ENCODE measurements at regions not wholly inside any gene's neighbourhood (a gene's known extent, or its start where the extent isn't known, plus 50 kb on each side); places are given as distances from the start of the nearest gene placed in this dataset.

GRCh38 chr16:19968891-19969683, 84.4 kb upstream of the GPRC5B start:
- 59% methylated on average over 8 of the region's 8 CpGs for WGBS
- Histone ChIP-seq H3K9me3 (ENCODE audit: control insufficient read depth in 4 of 4, low read length in 3 of 4) (peaks cover 0 to 4% (median under 1%) of the 10 kb centered on the region in 4 donors), H3K9ac (ENCODE audit: low read depth in 1 of 2, low read length in 2 of 2) (no peak overlapping the region), H3K4me3 (ENCODE audit: low read depth in 1 of 3, low read length in 3 of 3) (no peak overlapping the region), H3K4me1 (ENCODE audit: control insufficient read depth in 4 of 4, insufficient read depth in 4 of 4, low read length in 3 of 4) (no peaks in the 10 kb centered on the region), H3K27me3 (ENCODE audit: control insufficient read depth in 4 of 4, insufficient read depth in 4 of 4, low read length in 3 of 4) (no peaks in the 10 kb centered on the region), H3K36me3 (ENCODE audit: control insufficient read depth in 4 of 4, insufficient read depth in 3 of 4, low read depth in 1 of 4, low read length in 3 of 4) (no peaks in the 10 kb centered on the region), H3K27ac (ENCODE audit: low read depth in 1 of 2, low read length in 2 of 2) (no peak overlapping the region)
- TF ChIP-seq YY1 (IDR thresholded peaks at IDR 0.05) (no peak), ATF3 (IDR thresholded peaks at IDR 0.05) (no peak), HNF4G (IDR thresholded peaks at IDR 0.05) (no peak), TAF1 (conservative IDR thresholded peaks at IDR 0.05) (no peak), HNF4A (conservative IDR thresholded peaks at IDR 0.05) (no peak), JUND (IDR thresholded peaks at IDR 0.05) (no peak), FOXA1 (IDR thresholded peaks at IDR 0.05) (no peak), GABPA (IDR thresholded peaks at IDR 0.05 in 1 of 2, conservative IDR thresholded peaks at IDR 0.05 in 1 of 2) (no peak), EGR1 (IDR thresholded peaks at IDR 0.05; ENCODE audit: low read depth in 2 of 2) (no peak)
- TF ChIP-seq, protein P1, sequence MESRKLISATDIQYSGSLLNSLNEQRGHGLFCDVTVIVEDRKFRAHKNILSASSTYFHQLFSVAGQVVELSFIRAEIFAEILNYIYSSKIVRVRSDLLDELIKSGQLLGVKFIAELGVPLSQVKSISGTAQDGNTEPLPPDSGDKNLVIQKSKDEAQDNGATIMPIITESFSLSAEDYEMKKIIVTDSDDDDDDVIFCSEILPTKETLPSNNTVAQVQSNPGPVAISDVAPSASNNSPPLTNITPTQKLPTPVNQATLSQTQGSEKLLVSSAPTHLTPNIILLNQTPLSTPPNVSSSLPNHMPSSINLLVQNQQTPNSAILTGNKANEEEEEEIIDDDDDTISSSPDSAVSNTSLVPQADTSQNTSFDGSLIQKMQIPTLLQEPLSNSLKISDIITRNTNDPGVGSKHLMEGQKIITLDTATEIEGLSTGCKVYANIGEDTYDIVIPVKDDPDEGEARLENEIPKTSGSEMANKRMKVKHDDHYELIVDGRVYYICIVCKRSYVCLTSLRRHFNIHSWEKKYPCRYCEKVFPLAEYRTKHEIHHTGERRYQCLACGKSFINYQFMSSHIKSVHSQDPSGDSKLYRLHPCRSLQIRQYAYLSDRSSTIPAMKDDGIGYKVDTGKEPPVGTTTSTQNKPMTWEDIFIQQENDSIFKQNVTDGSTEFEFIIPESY (IDR thresholded peaks at IDR 0.05) = no peak
- TF ChIP-seq, protein P2, sequence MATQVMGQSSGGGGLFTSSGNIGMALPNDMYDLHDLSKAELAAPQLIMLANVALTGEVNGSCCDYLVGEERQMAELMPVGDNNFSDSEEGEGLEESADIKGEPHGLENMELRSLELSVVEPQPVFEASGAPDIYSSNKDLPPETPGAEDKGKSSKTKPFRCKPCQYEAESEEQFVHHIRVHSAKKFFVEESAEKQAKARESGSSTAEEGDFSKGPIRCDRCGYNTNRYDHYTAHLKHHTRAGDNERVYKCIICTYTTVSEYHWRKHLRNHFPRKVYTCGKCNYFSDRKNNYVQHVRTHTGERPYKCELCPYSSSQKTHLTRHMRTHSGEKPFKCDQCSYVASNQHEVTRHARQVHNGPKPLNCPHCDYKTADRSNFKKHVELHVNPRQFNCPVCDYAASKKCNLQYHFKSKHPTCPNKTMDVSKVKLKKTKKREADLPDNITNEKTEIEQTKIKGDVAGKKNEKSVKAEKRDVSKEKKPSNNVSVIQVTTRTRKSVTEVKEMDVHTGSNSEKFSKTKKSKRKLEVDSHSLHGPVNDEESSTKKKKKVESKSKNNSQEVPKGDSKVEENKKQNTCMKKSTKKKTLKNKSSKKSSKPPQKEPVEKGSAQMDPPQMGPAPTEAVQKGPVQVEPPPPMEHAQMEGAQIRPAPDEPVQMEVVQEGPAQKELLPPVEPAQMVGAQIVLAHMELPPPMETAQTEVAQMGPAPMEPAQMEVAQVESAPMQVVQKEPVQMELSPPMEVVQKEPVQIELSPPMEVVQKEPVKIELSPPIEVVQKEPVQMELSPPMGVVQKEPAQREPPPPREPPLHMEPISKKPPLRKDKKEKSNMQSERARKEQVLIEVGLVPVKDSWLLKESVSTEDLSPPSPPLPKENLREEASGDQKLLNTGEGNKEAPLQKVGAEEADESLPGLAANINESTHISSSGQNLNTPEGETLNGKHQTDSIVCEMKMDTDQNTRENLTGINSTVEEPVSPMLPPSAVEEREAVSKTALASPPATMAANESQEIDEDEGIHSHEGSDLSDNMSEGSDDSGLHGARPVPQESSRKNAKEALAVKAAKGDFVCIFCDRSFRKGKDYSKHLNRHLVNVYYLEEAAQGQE (IDR thresholded peaks at IDR 0.05) = no peak
- no peak for DNase-seq (ENCODE audit: low spot score)

- H3K9me3 ChIP-seq (ENCODE audit: control insufficient read depth in 4 of 4, low read length in 3 of 4) = peaks cover 0 to 4% (median under 1%) of the 10 kb centered on the region in 4 donors
- H3K4me3 ChIP-seq (ENCODE audit: low read depth in 1 of 3, low read length in 3 of 3) = no peak overlapping the region
These were observed 83.3 kb upstream of the GPRC5B start for GRCh38 chr16:19967963-19968362.

More at GRCh38 chr16:19967963-19968362, 83.3 kb upstream of the GPRC5B start:
- no peaks in the 10 kb centered on the region for H3K4me1 ChIP-seq (ENCODE audit: control insufficient read depth in 4 of 4, insufficient read depth in 4 of 4, low read length in 3 of 4)
- peaks cover 0 to 2% (median 0%) of the 10 kb centered on the region in 4 donors for H3K27me3 ChIP-seq (ENCODE audit: control insufficient read depth in 4 of 4, insufficient read depth in 4 of 4, low read length in 3 of 4)
- H3K9ac ChIP-seq (ENCODE audit: low read depth in 1 of 2, low read length in 2 of 2) = no peak overlapping the region
- DNase-seq (ENCODE audit: low spot score) = no peak
- no peaks in the 10 kb centered on the region for H3K36me3 ChIP-seq (ENCODE audit: control insufficient read depth in 4 of 4, insufficient read depth in 3 of 4, low read depth in 1 of 4, low read length in 3 of 4)
- no peak overlapping the region for H3K27ac ChIP-seq (ENCODE audit: low read depth in 1 of 2, low read length in 2 of 2)
- TF ChIP-seq FOXA1 (IDR thresholded peaks at IDR 0.05) (no peak), ATF3 (IDR thresholded peaks at IDR 0.05) (no peak), EGR1 (IDR thresholded peaks at IDR 0.05; ENCODE audit: low read depth in 2 of 2) (no peak), HNF4A (conservative IDR thresholded peaks at IDR 0.05) (no peak), RAD21 (IDR thresholded peaks at IDR 0.05) (no peak), FOXA2 (IDR thresholded peaks at IDR 0.05) (no peak), TAF1 (conservative IDR thresholded peaks at IDR 0.05) (no peak), GABPA (IDR thresholded peaks at IDR 0.05 in 1 of 2, conservative IDR thresholded peaks at IDR 0.05 in 1 of 2) (no peak), JUND (IDR thresholded peaks at IDR 0.05) (no peak)
- TF ChIP-seq, protein P3, sequence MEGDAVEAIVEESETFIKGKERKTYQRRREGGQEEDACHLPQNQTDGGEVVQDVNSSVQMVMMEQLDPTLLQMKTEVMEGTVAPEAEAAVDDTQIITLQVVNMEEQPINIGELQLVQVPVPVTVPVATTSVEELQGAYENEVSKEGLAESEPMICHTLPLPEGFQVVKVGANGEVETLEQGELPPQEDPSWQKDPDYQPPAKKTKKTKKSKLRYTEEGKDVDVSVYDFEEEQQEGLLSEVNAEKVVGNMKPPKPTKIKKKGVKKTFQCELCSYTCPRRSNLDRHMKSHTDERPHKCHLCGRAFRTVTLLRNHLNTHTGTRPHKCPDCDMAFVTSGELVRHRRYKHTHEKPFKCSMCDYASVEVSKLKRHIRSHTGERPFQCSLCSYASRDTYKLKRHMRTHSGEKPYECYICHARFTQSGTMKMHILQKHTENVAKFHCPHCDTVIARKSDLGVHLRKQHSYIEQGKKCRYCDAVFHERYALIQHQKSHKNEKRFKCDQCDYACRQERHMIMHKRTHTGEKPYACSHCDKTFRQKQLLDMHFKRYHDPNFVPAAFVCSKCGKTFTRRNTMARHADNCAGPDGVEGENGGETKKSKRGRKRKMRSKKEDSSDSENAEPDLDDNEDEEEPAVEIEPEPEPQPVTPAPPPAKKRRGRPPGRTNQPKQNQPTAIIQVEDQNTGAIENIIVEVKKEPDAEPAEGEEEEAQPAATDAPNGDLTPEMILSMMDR (IDR thresholded peaks at IDR 0.05; ENCODE audit: low read depth, low read length, missing input control) = no peak
- TF ChIP-seq, protein P2 (IDR thresholded peaks at IDR 0.05) = no peak
- TF ChIP-seq, protein P1 (IDR thresholded peaks at IDR 0.05) = no peak
- WGBS = 83% methylated on average over 5 of the region's 5 CpGs
